ENCODE measurements at regions not wholly inside any gene's neighbourhood (a gene's known extent, or its start where the extent isn't known, plus 50 kb on each side); places are given as distances from the start of the nearest gene placed in this dataset.

- DNase-seq, result no peak
Measured at GRCh38 chr16:86430814-86431213, 79.5 kb upstream of the FOXF1 start.

DNA sequence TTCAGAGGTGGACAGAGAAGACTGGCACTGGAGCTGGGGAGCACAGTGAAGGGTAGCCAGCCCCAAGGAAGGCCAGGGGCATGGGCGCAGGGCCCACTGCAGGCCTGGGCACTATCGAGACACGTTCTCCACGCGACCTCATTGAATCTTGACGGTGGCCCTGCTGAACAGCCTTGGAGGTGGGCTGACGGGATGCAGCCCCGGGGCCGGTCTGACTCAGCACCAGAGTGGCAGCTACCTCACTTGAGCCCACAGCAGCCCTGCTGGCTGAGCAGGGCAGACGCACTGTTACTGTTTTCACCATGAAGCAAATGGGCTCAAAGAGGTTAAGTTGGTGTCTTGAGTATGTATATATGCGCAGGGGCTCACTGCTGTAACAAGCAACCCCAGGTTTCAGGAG is 78.8 kb upstream of the FOXF1 start:
- no peak for DNase-seq

DNA sequence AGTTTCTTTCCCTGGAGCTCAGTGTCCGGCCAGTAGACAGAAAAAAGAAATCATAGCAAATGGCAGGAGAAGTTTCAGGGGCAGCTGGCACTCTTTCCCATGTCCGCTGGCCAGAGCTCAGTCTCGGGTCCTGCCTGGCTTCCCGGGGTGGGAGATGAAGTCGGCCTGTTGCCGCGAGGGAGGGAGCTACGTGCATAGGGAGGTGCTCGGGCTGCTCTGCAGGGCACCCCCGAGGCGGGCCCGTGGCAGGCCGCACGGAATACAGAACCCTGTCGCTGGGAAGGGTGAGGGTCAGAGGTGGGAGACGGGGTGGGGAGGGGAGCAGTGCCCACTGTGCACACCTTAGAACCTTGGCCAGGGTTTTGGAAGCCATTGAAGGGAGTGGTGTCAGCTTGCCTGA is 78.3 kb upstream of the FOXF1 start:
- DNase-seq, result no peak

GRCh38 chr16:86432691-86433090 is 77.6 kb upstream of the FOXF1 start:
- DNase-seq, result no peak

DNA sequence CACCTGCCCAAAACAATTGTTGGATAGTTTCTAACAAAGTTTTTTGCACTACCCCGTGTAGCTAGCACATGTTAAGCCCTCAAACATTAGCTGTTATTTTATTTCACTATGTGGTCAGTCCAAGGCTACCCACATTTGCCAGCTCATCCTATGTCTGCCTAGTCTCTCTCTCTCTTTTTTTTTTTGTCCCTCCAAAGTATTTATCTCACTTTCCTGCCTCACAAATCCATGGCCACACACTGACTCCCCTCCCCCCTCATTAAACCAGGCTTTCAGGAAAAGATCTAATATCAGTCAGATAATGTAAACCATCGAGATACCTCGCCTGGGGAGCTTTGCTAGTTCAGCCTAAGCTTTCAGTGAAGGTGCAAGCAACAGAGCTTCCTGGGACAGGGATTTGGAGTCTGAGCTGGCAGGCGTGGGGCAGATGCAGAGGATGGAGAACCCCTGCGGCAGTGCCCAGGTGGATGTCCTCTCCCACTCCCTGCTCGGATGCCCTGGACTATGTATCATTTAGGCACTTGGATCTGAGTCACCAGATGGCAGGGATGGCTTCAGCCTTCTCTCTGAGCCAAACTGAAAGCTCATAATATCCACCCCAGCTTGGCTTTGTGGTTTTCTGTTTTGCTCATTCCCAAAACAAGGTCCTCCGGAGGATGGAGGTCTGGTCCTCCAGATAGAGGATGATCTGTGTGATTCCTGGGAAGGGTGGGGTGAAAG is 73.7 kb upstream of the FOXF1 start:
- no peak for DNase-seq

DNA sequence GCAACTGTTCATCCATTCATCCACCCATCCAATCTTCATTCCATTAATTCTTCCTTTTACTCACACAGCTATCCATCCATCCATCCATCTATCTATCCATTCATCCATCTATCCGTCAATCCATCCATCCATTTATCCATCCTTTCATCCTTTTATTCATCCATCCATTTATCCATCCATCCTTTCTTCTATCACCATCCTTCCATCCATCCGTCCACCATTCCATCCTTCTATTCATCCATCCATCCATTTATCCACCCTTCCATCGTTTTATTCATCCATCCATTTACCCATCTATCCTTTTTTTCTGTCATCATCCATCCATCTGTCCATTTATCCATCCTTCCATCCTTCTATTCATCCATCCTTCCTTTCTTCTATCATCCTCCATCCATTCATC is 73.0 kb upstream of the FOXF1 start:
- DNase-seq, result no peak

DNA sequence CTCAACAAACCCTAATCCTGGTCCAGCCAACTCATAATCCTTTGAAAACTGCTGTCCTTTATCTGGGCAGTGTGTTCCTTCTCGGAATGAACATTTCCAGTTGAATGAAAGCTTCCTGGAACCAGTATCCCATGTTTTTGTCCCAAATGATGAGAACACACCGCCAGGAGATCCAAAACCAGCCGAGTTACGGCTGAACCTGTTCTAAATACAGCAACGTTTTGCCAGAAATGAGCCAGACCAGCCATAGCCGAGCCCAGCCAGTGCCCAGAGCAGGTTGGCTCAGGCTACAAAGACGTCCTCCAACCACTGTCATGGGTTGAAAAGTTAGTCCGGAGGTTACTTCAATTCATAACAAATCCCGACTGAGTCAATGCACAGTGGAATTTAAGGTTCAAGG is 67.6 kb upstream of the FOXF1 start:
- DNase-seq, result no peak

DNA sequence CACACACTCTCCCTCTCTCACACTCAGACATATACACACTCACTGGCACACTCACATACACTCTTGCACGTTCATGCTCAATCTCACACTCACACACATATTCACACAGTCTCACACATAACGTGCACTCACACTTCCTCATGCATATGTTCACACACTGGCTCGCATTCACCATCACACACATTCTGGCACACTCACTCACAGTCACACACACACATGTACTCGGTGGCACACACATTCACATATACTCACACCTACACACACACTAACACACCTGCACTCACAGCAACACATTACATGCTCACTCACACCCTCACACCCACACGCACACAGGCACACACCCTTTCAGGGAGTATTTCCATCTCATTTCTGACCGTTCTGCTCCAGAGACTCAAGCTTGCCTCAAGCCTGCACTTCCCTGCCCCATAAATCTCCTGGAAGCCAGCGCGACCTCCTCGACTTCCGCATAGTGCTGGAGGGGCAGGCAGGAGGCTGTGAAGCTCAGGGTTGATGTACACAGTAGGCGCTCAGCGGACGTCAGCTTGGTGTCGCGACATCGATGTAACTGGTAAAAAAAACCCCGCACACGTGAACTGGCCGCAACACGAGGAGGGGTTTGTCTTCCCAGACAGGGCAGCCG is 66.7 kb upstream of the FOXF1 start:
- DNase-seq, result no peak

DNA sequence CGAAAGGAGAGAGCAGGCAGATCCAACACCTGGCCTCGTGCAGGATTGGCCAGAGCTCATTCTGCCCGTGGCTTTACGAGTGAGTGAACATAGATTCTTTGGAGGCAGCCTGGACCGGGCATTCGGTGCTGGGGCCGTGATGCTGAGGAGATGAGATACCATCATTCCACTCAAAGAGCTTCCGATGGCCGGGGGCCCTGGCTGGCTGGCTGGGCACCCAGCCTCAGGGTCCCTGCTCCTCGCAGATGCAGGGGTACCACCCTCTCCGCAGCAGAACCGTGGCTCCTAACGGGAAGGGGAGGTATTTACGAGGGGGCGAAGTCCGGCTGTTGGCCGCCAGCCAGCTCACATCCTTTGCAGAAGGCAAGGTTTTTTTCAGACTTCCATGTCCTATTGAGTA is 66.1 kb upstream of the FOXF1 start:
- DNase-seq, result no peak

- no peak for DNase-seq
Measured at GRCh38 chr16:86444661-86445060, 65.7 kb upstream of the FOXF1 start.

DNA sequence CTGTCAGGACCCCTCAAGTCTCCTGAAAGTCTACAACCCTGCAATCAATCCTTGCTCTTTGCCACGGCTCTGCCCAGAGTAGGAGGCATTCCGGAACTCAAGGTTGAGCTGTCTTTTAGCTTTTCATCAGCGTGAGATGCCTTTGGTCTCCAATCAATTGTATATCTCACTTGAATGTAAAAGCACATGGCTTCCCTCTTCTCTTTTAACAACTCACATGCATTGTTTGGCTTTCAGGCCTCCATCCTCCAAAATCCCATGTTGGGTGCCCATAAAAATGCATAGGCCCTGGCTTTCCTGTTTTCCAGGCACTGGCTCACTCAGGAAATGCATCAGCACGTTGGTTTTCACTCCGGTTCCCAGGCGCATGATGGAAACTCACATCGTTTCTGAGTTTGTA is 64.0 kb upstream of the FOXF1 start:
- DNase-seq, result no peak

DNA sequence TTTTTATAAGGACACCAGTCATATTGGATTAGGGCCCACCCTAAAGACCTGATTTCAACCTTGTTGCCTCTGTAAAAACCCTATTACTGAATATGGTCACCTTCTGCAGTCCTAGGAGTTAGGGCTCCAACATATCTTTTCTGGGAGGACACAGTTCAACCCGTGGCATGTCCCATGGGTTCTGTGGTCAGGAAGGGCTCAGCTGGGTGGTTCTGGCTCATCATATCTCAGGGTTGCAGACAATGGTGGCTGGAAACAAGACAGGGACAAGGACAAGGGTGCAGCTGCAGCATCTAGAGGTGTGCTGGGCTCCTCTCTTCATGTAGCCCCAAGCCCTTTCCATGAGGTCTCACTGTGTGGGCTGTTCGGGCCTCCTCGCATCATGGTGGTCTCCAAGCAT is 63.1 kb upstream of the FOXF1 start:
- DNase-seq, result no peak

DNA sequence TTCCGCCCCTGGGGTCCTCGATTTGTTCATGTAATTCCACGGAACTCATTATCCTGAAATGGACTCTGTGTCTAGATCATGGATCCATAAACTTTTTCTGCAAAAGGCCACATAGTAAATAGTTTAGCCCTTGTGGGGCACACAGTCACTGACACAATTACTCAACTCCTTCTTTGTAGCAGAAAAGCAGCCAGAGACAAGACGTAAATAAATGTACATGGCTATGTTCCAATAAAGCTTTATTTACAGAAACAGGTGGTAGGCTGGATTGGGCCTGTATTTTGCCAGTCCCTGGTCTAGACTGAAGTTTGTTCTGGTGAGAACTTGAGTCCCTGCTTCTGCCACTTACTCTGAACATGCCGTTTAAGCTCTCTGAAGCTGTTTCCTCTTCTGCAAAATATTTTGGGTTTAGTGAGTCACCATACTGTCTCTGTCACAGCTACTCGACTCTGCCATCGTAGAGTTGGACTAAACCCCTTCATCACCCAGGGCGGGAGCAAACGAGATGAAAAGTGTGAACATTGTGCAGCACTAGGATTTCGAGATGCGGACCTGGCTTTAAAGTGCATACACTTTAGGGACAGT is 61.9 kb upstream of the FOXF1 start:
- DNase-seq, result no peak

DNA sequence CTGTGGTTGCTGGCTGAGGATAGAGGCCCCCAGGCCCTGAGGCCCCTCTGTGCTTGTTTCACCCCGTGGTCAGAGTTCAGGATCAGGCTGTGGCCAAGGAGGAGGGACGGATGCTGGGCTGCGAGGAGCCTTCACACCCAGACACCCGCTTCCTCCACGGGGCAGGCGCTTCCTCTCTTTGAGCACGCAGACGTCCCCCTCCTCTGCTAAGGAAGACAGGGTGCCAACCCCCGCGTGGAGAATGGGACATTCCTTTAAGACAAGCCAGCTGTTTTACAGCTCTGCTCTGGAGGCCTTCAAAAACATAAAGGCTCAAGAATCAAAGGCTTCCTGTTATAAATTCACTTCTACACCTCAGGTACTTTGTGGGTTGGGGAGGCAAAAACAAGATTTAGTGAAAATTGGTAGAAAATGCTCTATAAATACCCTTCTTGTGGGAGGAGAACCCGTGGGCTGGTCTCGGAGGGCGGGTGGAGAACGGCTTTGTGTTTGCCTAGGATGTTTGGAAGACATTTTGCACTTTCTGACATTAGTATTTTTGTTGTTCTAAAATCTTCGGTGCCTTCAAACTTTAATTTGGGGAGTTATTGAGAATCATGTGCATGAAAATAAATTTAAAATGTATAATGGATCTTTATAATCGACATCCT is 60.8 kb upstream of the FOXF1 start:
- no peak for DNase-seq

- no peak for DNase-seq
Measured at GRCh38 chr16:86450691-86451090, 59.6 kb upstream of the FOXF1 start.

GRCh38 chr16:86452451-86452850 is 57.9 kb upstream of the FOXF1 start:
- no peak for DNase-seq

DNA sequence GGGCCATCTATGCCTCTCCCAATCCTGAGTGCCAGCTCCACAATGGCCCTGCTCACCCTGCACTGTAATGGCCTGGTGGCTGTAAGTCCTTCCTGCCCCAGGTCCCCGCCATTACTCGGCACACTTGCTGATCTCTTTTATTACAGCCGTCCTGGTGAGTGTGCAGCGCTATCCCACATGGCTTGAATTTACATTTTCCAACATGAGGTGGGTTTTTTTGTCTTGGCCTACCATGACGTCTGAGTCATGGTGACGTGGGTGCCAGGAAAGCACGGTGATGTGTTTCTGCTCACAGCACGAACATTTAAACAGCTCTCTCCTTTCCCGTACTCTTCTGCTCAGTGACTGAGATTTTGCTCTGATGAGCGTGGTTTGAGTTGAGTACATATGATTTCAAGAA is 55.2 kb upstream of the FOXF1 start:
- no peak for DNase-seq

DNA sequence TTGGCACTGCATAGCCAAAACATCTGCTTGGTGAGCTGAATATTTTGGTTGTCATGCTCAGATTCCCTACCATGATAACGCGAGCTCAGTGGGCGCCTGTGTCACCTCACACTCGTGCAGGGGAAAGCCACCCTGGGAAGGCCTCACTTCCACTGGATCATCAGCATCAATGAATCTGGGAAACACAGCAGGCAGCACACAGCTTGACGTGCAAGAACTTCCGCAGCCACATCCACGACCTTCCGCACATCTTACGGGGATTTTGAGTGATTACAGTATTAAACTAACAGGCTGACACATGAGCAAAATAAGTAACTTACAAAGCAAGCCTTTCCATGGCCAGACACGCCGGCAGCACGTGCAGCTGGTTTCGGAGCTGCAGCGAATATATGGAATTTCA is 54.7 kb upstream of the FOXF1 start:
- no peak for DNase-seq

DNA sequence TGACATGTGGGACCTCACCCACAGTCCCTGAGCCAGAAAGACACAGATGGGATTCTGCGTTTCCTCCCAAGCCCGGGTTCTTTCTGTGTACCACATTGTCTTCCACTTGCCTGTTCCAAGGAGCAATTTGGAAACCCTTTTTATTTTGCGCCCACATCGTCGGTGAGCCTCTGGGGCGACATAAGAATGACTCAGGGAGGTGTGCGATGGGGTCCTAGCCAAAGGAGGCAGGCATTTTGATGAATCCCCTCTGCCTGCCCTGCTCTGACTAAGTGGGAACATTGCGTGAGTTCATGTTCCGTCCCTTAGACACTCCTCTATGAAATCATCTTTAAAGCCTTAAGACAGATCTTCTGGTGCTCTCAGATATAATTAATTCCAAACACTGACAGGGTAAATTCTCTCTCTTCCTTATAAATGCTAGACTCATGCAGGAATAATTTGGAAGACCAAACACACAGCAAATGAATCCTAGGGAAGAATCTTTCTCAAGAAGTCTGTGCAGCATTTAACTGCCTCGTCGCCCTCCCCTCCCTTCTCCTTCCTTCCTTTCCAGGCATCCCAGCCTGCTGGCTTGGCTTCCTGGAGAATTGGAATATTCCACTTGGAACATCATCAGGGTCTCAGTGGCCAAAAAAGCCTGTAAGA is 52.7 kb upstream of the FOXF1 start:
- DNase-seq, result no peak

- no peak for DNase-seq
Measured at GRCh38 chr16:86458149-86458777, 52.1 kb upstream of the FOXF1 start.

DNA sequence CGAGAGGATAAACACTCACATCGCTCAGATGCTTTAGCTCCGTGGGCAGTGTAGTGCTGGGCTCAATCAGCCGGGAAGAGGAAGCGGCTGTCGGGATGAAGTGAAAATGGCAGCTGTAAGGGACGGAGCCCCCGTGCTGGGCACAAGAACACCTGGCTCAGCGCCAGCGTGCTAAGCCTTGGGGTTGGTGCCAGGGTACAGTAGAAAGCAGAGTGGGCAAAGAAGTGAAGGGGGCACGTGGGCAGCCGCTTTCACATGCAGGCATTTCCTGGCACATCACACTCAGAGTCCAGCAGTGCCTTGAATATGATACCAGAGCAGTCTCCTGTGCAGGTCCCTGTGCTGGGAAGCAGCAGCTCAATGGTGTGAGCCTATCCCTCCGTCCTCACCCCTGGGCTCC is 51.1 kb upstream of the FOXF1 start:
- DNase-seq, result no peak
